ENCODE measurements at regions not wholly inside any gene's neighbourhood (a gene's known extent, or its start where the extent isn't known, plus 50 kb on each side); places are given as distances from the start of the nearest gene placed in this dataset.
"Not testable (repeated sequence)": the region's sequence is repeated elsewhere in the genome, so short reads cannot be mapped to it uniquely, and the experiment has no call there.

DNA sequence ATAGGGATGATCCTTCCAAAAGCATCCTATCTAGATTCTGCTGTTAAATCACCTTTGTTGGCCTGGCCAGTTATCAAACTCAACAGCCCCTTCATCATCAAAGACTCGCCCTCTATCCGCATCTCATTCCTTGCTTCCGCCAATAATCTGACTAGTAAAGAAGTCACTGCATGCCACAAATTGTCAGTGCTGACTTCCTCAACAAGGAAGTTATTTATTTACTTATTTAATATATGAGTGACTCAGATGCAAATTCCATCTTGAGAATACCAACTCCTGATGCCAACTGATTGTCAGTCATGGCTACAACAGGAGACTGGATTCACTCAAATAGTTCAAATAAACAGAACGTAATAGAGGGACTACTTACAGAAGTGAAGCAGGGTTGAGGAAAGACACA, 283.8 kb downstream of the TRIML1 start:
- no peak overlapping the region for H3K4me3 Mint-ChIP-seq
- no peaks in the 10 kb centered on the region for H3K36me3 Mint-ChIP-seq (ENCODE audit: low read depth)
- H3K27ac Mint-ChIP-seq: no peak overlapping the region
- H3K27me3 Mint-ChIP-seq: no peaks in the 10 kb centered on the region
- H3K9me3 Mint-ChIP-seq: no peaks in the 10 kb centered on the region
- H3K4me1 Mint-ChIP-seq (ENCODE audit: low read depth): no peaks in the 10 kb centered on the region

GRCh38 chr4:188428935-188429334, 289.7 kb downstream of the TRIML1 start:
- Mint-ChIP-seq H3K9me3 (peaks cover 9% of the 10 kb centered on the region), H3K27ac (no peak overlapping the region), H3K4me1 (ENCODE audit: low read depth) (no peaks in the 10 kb centered on the region), H3K36me3 (ENCODE audit: low read depth) (no peaks in the 10 kb centered on the region), H3K4me3 (no peak overlapping the region), H3K27me3 (no peaks in the 10 kb centered on the region)

DNA sequence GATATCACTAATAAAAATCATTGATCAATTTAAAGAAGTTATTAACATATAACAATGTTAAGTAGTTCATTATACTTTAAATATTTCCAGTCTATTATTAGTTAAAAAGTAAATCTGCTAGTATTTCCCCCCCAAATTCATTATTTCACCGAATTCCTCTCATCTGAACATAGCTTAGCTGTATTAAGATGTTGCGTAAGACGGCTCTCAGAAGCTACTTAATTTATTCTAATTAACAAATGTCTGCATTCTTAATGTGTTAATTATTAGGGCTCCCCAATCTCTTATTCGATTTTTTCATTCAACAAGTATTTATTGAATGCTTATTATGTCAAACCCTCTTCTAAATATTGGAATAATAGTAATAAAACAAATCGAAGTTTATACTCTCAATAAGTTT, 290.7 kb downstream of the TRIML1 start:
- Mint-ChIP-seq H3K9me3 (peaks cover 9% of the 10 kb centered on the region), H3K4me3 (no peak overlapping the region), H3K27me3 (no peaks in the 10 kb centered on the region), H3K36me3 (ENCODE audit: low read depth) (no peaks in the 10 kb centered on the region), H3K4me1 (ENCODE audit: low read depth) (no peaks in the 10 kb centered on the region), H3K27ac (no peak overlapping the region)

- H3K9me3 Mint-ChIP-seq: peaks cover 9% of the 10 kb centered on the region
- H3K4me1 Mint-ChIP-seq (ENCODE audit: low read depth): no peaks in the 10 kb centered on the region
- H3K27me3 Mint-ChIP-seq: no peaks in the 10 kb centered on the region
- no peak overlapping the region for H3K27ac Mint-ChIP-seq
- H3K4me3 Mint-ChIP-seq: no peak overlapping the region
- H3K36me3 Mint-ChIP-seq (ENCODE audit: low read depth): no peaks in the 10 kb centered on the region
These were observed 291.1 kb downstream of the TRIML1 start for GRCh38 chr4:188430384-188430783.

DNA sequence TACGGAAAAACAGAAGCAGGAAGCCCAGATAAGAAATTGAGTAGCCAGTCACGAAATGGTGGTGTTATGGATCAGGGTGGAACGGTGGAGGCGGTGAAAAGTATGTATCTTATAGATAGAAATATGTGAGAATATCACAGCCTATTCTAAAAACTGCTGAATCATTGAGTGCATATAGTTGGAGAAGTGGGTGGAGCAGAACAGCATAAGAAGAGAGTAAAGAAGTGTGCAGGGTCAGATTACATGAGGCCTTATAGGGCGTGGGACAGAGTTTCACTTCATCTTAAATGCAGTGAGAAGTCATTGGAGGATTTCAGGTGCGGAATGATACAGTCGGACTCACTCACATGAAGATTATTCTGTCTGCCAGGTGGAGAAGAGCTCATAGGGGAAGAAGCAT, 293.1 kb downstream of the TRIML1 start:
- H3K27ac Mint-ChIP-seq: no peak overlapping the region
- no peaks in the 10 kb centered on the region for H3K27me3 Mint-ChIP-seq
- H3K36me3 Mint-ChIP-seq (ENCODE audit: low read depth): no peaks in the 10 kb centered on the region
- no peak overlapping the region for H3K4me3 Mint-ChIP-seq
- peaks cover 9% of the 10 kb centered on the region for H3K9me3 Mint-ChIP-seq
- H3K4me1 Mint-ChIP-seq (ENCODE audit: low read depth): no peaks in the 10 kb centered on the region

- Mint-ChIP-seq H3K27me3 (no peaks in the 10 kb centered on the region), H3K4me1 (ENCODE audit: low read depth) (no peaks in the 10 kb centered on the region), H3K36me3 (ENCODE audit: low read depth) (no peaks in the 10 kb centered on the region), H3K4me3 (no peak overlapping the region), H3K9me3 (peaks cover 9% of the 10 kb centered on the region), H3K27ac (no peak overlapping the region)
These were observed 294.6 kb downstream of the TRIML1 start for GRCh38 chr4:188433741-188434315.

DNA sequence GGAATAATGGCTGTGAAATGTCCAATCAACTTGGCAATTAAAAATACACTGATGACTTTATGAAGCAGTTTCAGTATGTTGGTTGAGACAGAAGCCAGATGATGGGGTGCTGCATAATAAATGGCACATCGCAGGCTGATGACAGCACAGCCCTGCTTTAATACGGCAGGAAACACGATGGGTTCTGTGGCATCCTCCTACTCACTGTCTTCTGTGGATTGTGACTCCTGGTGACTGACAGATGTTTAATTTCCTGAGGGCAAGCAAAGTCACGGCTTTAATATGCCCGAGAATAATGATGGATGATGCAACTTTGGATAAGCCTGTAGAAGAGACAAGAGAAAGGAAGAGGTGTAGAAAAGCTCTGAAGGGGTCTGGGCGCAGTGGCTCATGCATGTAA, 295.4 kb downstream of the TRIML1 start:
- Mint-ChIP-seq H3K9me3 (peaks cover 9% of the 10 kb centered on the region), H3K27ac (no peak overlapping the region), H3K4me1 (ENCODE audit: low read depth) (no peaks in the 10 kb centered on the region), H3K36me3 (ENCODE audit: low read depth) (no peaks in the 10 kb centered on the region), H3K4me3 (no peak overlapping the region), H3K27me3 (no peaks in the 10 kb centered on the region)

DNA sequence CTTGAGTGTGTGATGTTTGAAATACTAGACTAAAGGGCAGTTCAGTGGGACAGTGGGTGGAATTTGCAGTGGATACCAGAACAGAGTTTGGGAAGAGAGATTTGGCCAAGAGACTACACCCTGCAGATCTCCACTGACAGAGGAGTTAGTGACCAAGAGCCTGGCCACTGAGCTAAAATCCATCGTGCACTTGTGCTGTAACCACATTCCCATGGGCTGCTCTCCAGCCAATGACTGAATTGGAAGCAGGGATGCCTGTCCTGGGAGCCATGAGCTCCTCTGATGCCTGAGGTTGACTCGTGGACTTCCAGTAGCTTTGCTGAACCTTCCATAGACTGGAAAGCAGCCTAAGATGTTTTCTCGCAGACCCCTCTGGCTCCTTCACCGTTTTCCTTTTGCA, 296.1 kb downstream of the TRIML1 start:
- Mint-ChIP-seq H3K4me3 (no peak overlapping the region), H3K4me1 (ENCODE audit: low read depth) (no peaks in the 10 kb centered on the region), H3K27ac (no peak overlapping the region), H3K36me3 (ENCODE audit: low read depth) (no peaks in the 10 kb centered on the region), H3K9me3 (peaks cover 9% of the 10 kb centered on the region), H3K27me3 (no peaks in the 10 kb centered on the region)

- H3K4me3 Mint-ChIP-seq: no peak overlapping the region
- H3K36me3 Mint-ChIP-seq (ENCODE audit: low read depth): no peaks in the 10 kb centered on the region
- no peak overlapping the region for H3K27ac Mint-ChIP-seq
- H3K27me3 Mint-ChIP-seq: no peaks in the 10 kb centered on the region
- H3K9me3 Mint-ChIP-seq: peaks cover 2% of the 10 kb centered on the region
- no peaks in the 10 kb centered on the region for H3K4me1 Mint-ChIP-seq (ENCODE audit: low read depth)
These were observed 298.3 kb downstream of the TRIML1 start for GRCh38 chr4:188437535-188437934.

DNA sequence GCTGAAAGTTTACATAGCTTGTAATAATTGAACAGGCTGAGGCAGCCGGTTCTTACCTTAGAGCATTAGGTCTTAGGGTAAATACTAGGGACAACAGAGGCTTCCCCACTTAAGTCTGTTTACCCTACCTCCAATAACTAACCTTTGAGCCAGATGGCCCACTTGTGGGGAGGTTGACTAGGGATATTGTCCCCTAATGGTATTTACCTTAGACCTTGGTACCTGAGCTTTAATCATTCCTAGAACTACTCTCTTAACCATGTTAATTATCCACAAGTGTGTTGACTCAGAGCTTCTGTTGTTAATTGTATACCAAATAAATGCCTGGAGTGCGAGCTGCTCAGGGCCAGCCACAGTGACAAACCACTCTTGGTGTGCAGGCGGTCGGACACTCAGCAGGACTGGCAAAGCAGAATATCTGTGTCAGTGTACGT, 299.2 kb downstream of the TRIML1 start:
- not testable (repeated sequence) for H3K9me3 Mint-ChIP-seq; H3K4me1 Mint-ChIP-seq (ENCODE audit: low read depth); H3K27ac Mint-ChIP-seq

DNA sequence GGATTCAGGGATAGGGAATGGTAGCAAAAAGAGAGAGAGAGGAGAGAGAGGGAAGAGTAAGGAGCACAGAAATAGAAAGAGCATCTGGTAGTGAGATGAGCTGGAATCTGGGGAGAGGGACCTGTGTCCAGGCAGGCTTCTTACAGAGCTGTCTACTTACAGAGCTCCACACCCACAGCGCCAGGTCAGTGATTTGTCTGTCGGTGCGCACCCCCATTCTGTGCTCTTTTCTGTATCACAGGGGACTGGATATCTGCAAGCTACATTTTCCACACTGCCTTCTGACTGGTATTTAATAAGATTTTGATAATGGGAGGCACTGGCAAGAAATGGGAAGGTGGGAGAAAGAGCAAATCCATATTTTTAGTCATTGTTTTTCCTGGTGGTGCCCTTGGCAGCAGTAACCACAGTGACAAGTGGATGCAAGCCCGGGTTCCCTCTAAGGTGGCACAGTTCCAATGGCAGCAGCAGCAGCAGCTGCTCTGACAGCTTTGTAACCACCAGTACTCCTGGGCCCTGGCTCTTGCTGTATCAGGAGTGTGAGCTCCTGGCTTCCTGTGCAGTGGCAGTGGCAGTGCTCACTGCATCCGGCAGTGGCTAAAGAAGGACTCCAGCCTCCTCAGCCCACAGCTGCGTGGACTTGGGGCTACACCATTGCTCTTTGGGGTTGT, 300.5 kb downstream of the TRIML1 start:
- Mint-ChIP-seq H3K4me3 (no peak overlapping the region), H3K9me3 (peaks cover 8% of the 10 kb centered on the region), H3K27me3 (no peaks in the 10 kb centered on the region), H3K36me3 (ENCODE audit: low read depth) (no peaks in the 10 kb centered on the region), H3K4me1 (ENCODE audit: low read depth) (no peaks in the 10 kb centered on the region), H3K27ac (no peak overlapping the region)

More for the DNA sequence above, 299.2 kb downstream of the TRIML1 start:
- H3K36me3 Mint-ChIP-seq (ENCODE audit: low read depth); H3K4me3 Mint-ChIP-seq; H3K27me3 Mint-ChIP-seq: not testable (repeated sequence)

- H3K27me3 Mint-ChIP-seq: no peaks in the 10 kb centered on the region
- no peak overlapping the region for H3K4me3 Mint-ChIP-seq
- peaks cover 8% of the 10 kb centered on the region for H3K9me3 Mint-ChIP-seq
- H3K36me3 Mint-ChIP-seq (ENCODE audit: low read depth): no peaks in the 10 kb centered on the region
- no peaks in the 10 kb centered on the region for H3K4me1 Mint-ChIP-seq (ENCODE audit: low read depth)
- H3K27ac Mint-ChIP-seq: no peak overlapping the region
These were observed 305.3 kb downstream of the TRIML1 start for GRCh38 chr4:188444500-188444899.

DNA sequence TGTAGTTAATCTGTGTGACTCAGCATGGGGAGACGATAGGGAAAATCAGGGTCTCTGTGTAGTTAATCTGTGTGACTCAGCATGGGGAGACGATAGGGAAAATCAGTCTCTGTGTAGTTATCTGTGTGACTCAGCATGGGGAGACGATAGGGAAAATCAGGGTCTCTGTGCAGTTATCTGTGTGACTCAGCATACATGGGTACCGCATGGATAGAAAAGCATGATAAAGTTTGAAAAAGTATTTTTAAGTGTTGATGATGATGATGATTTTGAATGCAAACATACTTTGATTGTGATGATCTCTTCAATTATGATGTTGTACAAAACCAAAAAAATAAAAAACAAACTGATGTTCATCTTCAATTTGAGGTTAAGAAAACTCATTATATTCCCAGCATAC, 309.8 kb downstream of the TRIML1 start:
- not testable (repeated sequence) for H3K36me3 Mint-ChIP-seq (ENCODE audit: low read depth); H3K9me3 Mint-ChIP-seq; H3K4me1 Mint-ChIP-seq (ENCODE audit: low read depth); H3K4me3 Mint-ChIP-seq; H3K27me3 Mint-ChIP-seq; H3K27ac Mint-ChIP-seq

DNA sequence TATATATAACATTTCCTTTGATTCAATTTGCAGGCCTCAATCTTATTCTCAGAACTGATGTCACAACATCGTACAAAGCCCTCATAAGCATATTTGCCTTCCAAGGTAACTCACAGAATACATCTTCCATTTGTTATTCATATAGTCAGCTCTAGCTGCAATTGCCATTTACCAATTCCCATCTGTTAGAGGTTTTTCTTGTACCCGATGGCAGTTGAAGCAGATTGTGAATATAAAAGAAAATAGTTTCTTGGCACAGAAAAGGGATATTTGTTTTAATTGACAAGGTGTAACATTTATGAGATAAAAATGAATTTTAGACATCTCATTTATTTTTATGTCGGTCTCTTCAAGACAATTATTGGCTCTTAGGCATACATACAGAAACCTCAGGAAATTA, 311.3 kb downstream of the TRIML1 start:
- no peaks in the 10 kb centered on the region for H3K4me1 Mint-ChIP-seq (ENCODE audit: low read depth)
- H3K27ac Mint-ChIP-seq: no peak overlapping the region
- H3K27me3 Mint-ChIP-seq: no peaks in the 10 kb centered on the region
- peaks cover 6% of the 10 kb centered on the region for H3K9me3 Mint-ChIP-seq
- no peak overlapping the region for H3K4me3 Mint-ChIP-seq
- no peaks in the 10 kb centered on the region for H3K36me3 Mint-ChIP-seq (ENCODE audit: low read depth)

- Mint-ChIP-seq H3K4me1 (ENCODE audit: low read depth) (no peaks in the 10 kb centered on the region), H3K27ac (no peak overlapping the region), H3K4me3 (no peak overlapping the region), H3K36me3 (ENCODE audit: low read depth) (no peaks in the 10 kb centered on the region), H3K27me3 (no peaks in the 10 kb centered on the region), H3K9me3 (peaks cover 10% of the 10 kb centered on the region)
These were observed 312.9 kb downstream of the TRIML1 start for GRCh38 chr4:188452097-188452496.

- no peak overlapping the region for H3K4me3 Mint-ChIP-seq
- no peaks in the 10 kb centered on the region for H3K4me1 Mint-ChIP-seq (ENCODE audit: low read depth)
- no peaks in the 10 kb centered on the region for H3K36me3 Mint-ChIP-seq (ENCODE audit: low read depth)
- H3K27ac Mint-ChIP-seq: no peak overlapping the region
- no peaks in the 10 kb centered on the region for H3K27me3 Mint-ChIP-seq
- H3K9me3 Mint-ChIP-seq: peaks cover 18% of the 10 kb centered on the region
These were observed 315.3 kb downstream of the TRIML1 start for GRCh38 chr4:188454575-188454974.
